ENCODE measurements at regions not wholly inside any gene's neighbourhood (a gene's known extent, or its start where the extent isn't known, plus 50 kb on each side); places are given as distances from the start of the nearest gene placed in this dataset.

DNA sequence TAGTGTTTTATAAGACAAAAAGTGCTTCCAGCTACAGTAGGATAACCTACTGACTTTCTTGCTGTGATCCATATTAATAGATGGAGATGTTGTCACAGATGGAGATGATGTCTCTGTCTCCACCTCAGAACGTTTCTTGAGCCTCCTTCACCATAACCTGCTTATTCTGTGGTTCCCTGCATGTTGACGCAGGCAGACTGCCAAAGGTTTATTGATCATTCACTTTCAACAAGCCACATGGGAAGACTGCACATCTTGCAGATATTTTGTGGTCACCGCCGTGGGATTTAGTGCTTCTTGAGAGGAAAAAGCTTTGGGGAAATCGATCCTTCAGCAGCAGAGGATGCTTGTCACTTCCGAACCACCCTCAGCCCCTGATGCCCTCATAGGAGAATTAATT, 943.0 kb upstream of the PRKX start:
- ATAC-seq (ENCODE audit: low read depth) = no peak
- intact Hi-C loops (cut with micrococcal nuclease) = no loop called here
- no peak overlapping the region for H3K14ac ChIP-seq (replicated peaks; ENCODE audit: low read depth, low read length)

More for the DNA sequence above, 943.0 kb upstream of the PRKX start:
- Histone ChIP-seq H3K27ac (ENCODE audit: insufficient read depth, low read length) (no peak overlapping the region), H3K4me3 (ENCODE audit: insufficient read depth, low read depth, low read length) (no peak overlapping the region), H3K9me3 (ENCODE audit: control insufficient read depth, insufficient read depth, low read length) (peaks cover 4% of the 10 kb centered on the region; the same call in 1 of the 2 replicates), H2AK9ac (replicated peaks; ENCODE audit: low read depth, low read length, poor library complexity) (no peak overlapping the region), H4K20me1 (ENCODE audit: insufficient read depth, low read length) (no peaks in the 10 kb centered on the region), H2BK15ac (ENCODE audit: low read depth, low read length) (no peak overlapping the region), H2BK20ac (ENCODE audit: low read depth, low read length) (no peak overlapping the region), H3K9ac (ENCODE audit: low read depth, low read length) (no peak overlapping the region), H3K23ac (ENCODE audit: low read depth, low read length) (no peak overlapping the region), H2AK5ac (ENCODE audit: low read depth, low read length) (no peak overlapping the region), H4K91ac (ENCODE audit: insufficient read depth, low read depth, low read length) (no peak overlapping the region), H3K4me2 (ENCODE audit: low read depth, low read length) (no peak overlapping the region), H2BK5ac (ENCODE audit: low read depth, low read length, poor library complexity, severe bottlenecking) (no peak overlapping the region), H2BK120ac (ENCODE audit: low read depth, low read length) (no peak overlapping the region), H3K79me1 (ENCODE audit: low read depth in 1 of 2, low read length in 2 of 2) (no peaks in the 10 kb centered on the region), H2AFZ (replicated peaks; ENCODE audit: low read length, poor library complexity) (no peak overlapping the region), H3K9me1 (ENCODE audit: insufficient read depth, low read length) (no peaks in the 10 kb centered on the region), H3K27me3 (ENCODE audit: control insufficient read depth, insufficient read depth, low read length) (no peaks in the 10 kb centered on the region), H3K18ac (ENCODE audit: low read depth, low read length) (no peak overlapping the region), H3K36me3 (ENCODE audit: control insufficient read depth, insufficient read depth, low read length) (no peaks in the 10 kb centered on the region), H3K4me1 (ENCODE audit: control insufficient read depth, insufficient read depth, low read length) (no peaks in the 10 kb centered on the region), H3K4ac (ENCODE audit: low read depth, low read length) (no peak overlapping the region), H4K8ac (ENCODE audit: low read depth in 2 of 2, low read length in 2 of 2) (no peak overlapping the region), H4K5ac (ENCODE audit: low read depth, low read length) (no peak overlapping the region), H3K56ac (ENCODE audit: extremely low read depth, insufficient read depth, low read length) (no peak overlapping the region)
- no peak for DNase-seq
- no TSS peak for BruUV-seq (replicated peaks)
- CTCF ChIA-PET = no interaction called here
- POLR2A ChIA-PET (ENCODE audit: unreplicated experiment) = no interaction called here
- dilution Hi-C loops (cut with HindIII; ENCODE audit: low sequenced_read_pairs, unreplicated experiment) = no loop called here
- in situ Hi-C loops (cut with MboI; ENCODE audit: low sequenced_read_pairs) = no loop called here
- TF ChIP-seq USF2 (IDR thresholded peaks at IDR 0.05; ENCODE audit: low read depth, low read length) = no peak
- TF ChIP-seq FOS (IDR thresholded peaks at IDR 0.05; ENCODE audit: low read depth, low read length) = no peak
- TF ChIP-seq MAZ (IDR thresholded peaks at IDR 0.05; ENCODE audit: borderline replicate concordance, low read depth, low read length) = no peak
- no peak for TF ChIP-seq CEBPB (IDR thresholded peaks at IDR 0.05; ENCODE audit: low read depth, low read length)
- no CpG with 5 or more reads among the region's 6 CpGs for WGBS, 2 experiments (ENCODE audit: extremely low coverage in 2 of 2, insufficient read length in 1 of 2)

All from IMR-90 (cell line).